Erythroblast (primary cell): ENCODE measurements at regions not wholly inside any gene's neighbourhood (a gene's known extent, or its start where the extent isn't known, plus 50 kb on each side); places are given as distances from the start of the nearest gene placed in this dataset.

Experiments used
- DNase-seq, 2 experiments: peaks; one replicate each; lab custom pipeline; 2025; lab: John Stamatoyannopoulos, UW
- GATA1 ChIP-seq: IDR thresholded peaks from 2 replicates; pipeline ENCODE4 v1.6.1; 2011; ENCODE audit warnings: low read depth, mild to moderate bottlenecking, control low read depth, low read length, moderate library complexity
- POLR2A ChIP-seq: IDR thresholded peaks from 2 replicates; pipeline ENCODE4 v1.6.1; 2011; ENCODE audit warnings: mild to moderate bottlenecking, low read length

DNA sequence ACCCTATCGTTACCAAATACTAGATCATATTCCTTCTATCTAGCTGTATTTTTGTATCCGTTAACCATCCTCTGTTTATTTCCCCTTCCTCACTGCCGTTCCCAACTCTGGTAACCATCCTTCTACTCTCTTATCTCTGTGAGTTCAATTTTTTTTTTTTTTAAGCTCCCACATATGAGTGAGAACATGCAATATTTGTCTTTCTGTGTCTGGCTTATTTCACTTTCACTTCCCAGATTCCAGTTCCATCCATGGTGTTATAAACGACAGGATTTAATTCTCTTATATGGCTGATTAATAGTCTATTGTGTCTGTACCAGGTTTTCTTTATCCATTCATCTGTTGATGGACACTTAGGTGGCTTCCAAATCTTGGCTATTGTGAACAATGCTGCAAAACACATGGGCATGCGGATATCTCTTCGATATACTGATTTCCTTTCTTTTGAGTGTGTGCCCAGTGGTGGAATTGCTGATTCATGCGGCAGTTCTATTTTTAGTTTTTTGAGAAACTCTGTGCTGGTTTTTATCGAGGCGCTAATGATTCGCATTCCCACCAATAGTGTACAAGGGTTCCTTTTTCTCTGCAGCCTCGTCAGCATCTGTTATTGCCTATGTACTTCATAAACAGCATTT is 599.6 kb downstream of the TMEM114 start:
- TF ChIP-seq POLR2A: no peak
- TF ChIP-seq GATA1: no peak
- DNase-seq: no peak

GRCh38 chr16:7983676-7984075 is 606.6 kb downstream of the TMEM114 start:
- DNase-seq: no peak
- no peak for TF ChIP-seq GATA1

- no peak for TF ChIP-seq POLR2A
- no peak for TF ChIP-seq GATA1
- DNase-seq: no peak
Measured at GRCh38 chr16:7980133-7980483, 610.2 kb downstream of the TMEM114 start.

DNA sequence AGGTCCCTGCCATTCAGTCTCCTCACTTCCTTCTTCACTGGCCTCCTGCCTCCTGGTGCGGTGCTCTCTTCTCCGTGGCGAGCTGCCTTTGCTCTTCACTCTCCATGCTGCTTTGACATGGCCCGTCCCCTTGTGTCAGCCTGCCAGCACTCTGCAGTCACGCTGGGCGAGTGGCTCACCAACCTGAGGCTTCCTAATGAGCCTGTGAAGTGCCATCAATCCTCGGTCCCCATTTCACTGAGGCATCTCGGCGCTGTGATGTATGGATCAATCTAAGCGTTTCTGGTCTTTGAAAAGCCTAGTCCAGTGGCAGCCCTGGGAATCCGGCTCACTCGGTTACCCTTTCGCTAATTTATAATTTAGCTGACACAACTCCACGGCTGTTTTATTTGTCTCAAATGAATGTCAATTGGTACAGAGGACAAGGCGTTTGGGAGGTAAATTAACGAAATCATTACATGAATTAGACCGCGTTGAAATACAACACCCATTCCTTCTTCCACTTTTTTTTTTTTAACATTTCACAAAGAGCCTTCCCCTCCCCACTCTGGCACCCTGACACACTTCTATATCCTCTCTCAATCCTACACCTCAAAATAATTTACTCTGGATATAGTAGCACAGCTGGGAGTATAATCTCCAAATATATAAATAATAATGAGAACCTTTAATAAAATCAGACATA is 610.7 kb downstream of the TMEM114 start:
- TF ChIP-seq GATA1 (no peak), POLR2A (no peak)
- no peak for DNase-seq

DNA sequence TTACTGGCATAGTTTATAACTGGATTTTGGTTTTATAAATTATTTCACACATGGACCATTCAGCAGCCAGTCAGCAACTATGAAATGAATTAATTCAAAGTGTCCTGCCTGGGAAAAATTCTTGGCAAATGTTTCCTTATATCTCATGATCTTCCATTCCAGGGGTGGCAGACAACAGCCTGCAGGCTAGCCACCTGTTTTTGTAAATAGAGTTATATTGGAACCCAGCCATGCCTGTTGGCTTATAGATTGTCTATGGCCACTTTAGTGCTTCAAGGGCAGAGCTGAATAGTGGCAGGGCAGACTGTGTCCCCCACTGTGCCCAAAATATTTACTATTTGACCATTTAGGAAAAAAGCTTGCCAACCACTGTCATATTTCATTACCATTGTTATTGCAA is 613.7 kb downstream of the TMEM114 start:
- DNase-seq: no peak
- no peak for TF ChIP-seq GATA1
- no peak for TF ChIP-seq POLR2A

GRCh38 chr16:7976125-7976524 is 614.2 kb downstream of the TMEM114 start:
- no peak for TF ChIP-seq GATA1
- TF ChIP-seq POLR2A: no peak
- no peak for DNase-seq

- DNase-seq: no peak
- no peak for TF ChIP-seq POLR2A
Measured at GRCh38 chr16:7967996-7968509, 622.3 kb downstream of the TMEM114 start.

- no peak for DNase-seq
- TF ChIP-seq GATA1 (no peak), POLR2A (no peak)
Measured at GRCh38 chr16:7964744-7965143, 625.6 kb downstream of the TMEM114 start.

DNA sequence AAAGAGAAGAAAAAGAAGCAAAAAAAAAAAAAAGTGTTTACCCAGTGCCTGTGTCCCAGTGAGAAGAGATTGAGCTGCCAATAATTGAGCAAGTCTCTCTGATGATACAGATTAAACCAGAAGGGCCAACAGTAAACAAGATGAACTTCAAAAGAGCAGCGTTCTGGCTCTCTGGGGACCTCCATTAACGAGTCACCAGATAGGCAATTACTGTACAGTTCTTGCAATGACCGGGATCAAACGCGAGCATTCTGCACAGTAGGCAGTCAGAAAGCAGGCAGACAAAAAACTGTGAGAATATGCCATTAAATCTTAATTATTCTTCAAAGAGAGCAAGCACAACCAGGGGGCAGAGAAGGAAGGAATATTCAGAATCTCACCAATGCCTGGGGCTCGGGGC is 626.1 kb downstream of the TMEM114 start:
- TF ChIP-seq POLR2A: no peak
- DNase-seq: no peak

DNA sequence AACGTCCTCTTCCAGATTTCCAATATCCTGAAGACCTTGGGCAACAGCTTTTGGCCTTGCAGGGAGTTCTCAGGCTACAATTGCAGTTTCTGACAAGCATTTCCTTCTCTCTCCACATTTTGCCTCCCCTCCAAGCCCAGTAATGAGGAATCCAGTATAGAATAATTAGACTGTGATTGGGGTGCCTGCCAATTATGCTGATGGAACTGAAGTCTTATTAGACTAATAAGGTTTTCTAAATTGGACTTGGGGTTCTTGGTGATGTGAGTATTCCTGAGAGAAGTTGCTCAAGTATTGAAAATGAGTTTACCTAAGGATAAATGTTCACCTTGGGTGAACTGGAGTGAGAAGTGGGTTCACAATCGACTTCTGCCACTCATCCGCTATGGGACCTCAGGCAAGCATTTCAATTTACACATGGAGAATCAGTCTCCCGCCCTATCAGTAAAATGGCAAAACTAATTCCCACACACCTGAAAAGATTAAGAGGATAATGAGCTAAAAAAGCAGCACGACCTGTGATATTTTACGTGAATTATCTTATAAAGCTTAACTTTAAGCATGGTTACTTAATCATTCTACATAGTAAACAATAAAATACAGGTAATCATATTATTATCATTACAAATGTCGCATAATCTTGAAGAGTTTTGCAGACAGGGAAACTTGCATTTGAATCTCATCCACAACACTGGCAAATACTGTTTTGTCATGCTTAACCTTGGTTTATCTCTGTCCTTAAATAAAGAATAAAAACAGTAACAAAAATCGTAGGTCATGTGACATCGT is 628.0 kb downstream of the TMEM114 start:
- TF ChIP-seq GATA1: no peak
- TF ChIP-seq POLR2A: no peak

GRCh38 chr16:7957151-7957550 is 624.5 kb downstream of the RBFOX1 start:
- no peak for DNase-seq
- TF ChIP-seq GATA1 (no peak), POLR2A (no peak)

More for the DNA sequence above, 628.0 kb downstream of the TMEM114 start:
- no peak for DNase-seq

- DNase-seq: no peak
- TF ChIP-seq POLR2A: no peak
- TF ChIP-seq GATA1: no peak
Measured at GRCh38 chr16:7953360-7953759, 620.7 kb downstream of the RBFOX1 start.

GRCh38 chr16:7946142-7946541 is 613.5 kb downstream of the RBFOX1 start:
- TF ChIP-seq POLR2A (no peak), GATA1 (no peak)
- DNase-seq: no peak

- DNase-seq: no peak
- TF ChIP-seq POLR2A: no peak
- no peak for TF ChIP-seq GATA1
Measured at GRCh38 chr16:7938175-7938574, 605.5 kb downstream of the RBFOX1 start.
